SU-DHL-6 (cell line): ENCODE measurements at regions not wholly inside any gene's neighbourhood (a gene's known extent, or its start where the extent isn't known, plus 50 kb on each side); places are given as distances from the start of the nearest gene placed in this dataset.

ENCODE experiments used
- H2AFZ ChIP-seq: fragments of 200-600 bp; sonication (generic); 2 replicates; pipeline ENCODE4 v1.6.1; 2014; ENCODE audit warnings: low read depth, mild to moderate bottlenecking, moderate library complexity, mixed read lengths, antibody characterized with exemption, low read length; ENCODE audit not compliant: severe bottlenecking
- H3F3A ChIP-seq: fragments of 200-600 bp; shearing (Covaris generic); 2 replicates; pipeline ENCODE4 v1.6.0; 2016; ENCODE audit warnings: antibody characterized with exemption, mild to moderate bottlenecking; ENCODE audit not compliant: insufficient read depth
- H3K27ac ChIP-seq: fragments of 200-600 bp; sonication (generic); 2 replicates; pipeline ENCODE4 v1.5.1; 2016; ENCODE audit warnings: low read depth, mild to moderate bottlenecking, low read length, moderate library complexity, mixed read lengths
- H3K27me3 ChIP-seq: fragments of 200-600 bp; sonication (generic), shearing (Covaris generic); 2 replicates; pipeline ENCODE4 v1.6.0; 2014; ENCODE audit warnings: mild to moderate bottlenecking, low read length
- H3K36me3 ChIP-seq: fragments of 200-600 bp; sonication (generic); 2 replicates; pipeline ENCODE4 v1.6.1; 2014; ENCODE audit warnings: mild to moderate bottlenecking, low read length, mixed read lengths
- H3K4me2 ChIP-seq: fragments of 300-600, 200-600 bp; shearing (Covaris generic), sonication (generic); 2 replicates; pipeline ENCODE4 v1.6.0; 2014; ENCODE audit warnings: low read length, low read depth, mild to moderate bottlenecking; ENCODE audit not compliant: poor library complexity, severe bottlenecking
- H3K4me3 ChIP-seq: fragments of 200-600 bp; sonication (generic); 2 replicates; pipeline ENCODE4 v1.5.1; 2014; ENCODE audit warnings: antibody characterized with exemption, low read length, mild to moderate bottlenecking, mixed read lengths; ENCODE audit not compliant: insufficient read depth, poor library complexity, severe bottlenecking
- H3K79me2 ChIP-seq: fragments of 200-600 bp; sonication (generic); 2 replicates; pipeline ENCODE4 v1.6.1; 2014; ENCODE audit warnings: mild to moderate bottlenecking, low read length, moderate library complexity; ENCODE audit not compliant: insufficient read depth
- H3K9ac ChIP-seq: fragments of 200-600 bp; sonication (generic); 2 replicates; pipeline ENCODE4 v1.7.0; 2014; ENCODE audit warnings: mild to moderate bottlenecking, low read length
- H3K9me2 ChIP-seq: fragments of 200-600 bp; sonication (generic); replicated peaks from 2 replicates; pipeline ENCODE4 v1.6.1; 2014; ENCODE audit warnings: low read length; ENCODE audit not compliant: insufficient read depth
- H3K9me3 ChIP-seq: fragments of 200-600 bp; sonication (generic); 2 replicates; pipeline ENCODE4 v1.6.1; 2014; ENCODE audit warnings: low read length, mixed read lengths; ENCODE audit not compliant: insufficient read depth
- H4K20me1 ChIP-seq: fragments of 200-600 bp; sonication (generic); 2 replicates; pipeline ENCODE4 v1.6.1; 2014; ENCODE audit warnings: low read depth, mild to moderate bottlenecking, antibody characterized with exemption, low read length, moderate library complexity, mixed read lengths
- CTCF ChIP-seq: fragments of 200-600 bp; sonication (generic); IDR thresholded peaks from one replicate; pipeline ENCODE4 v1.5.1; 2017; ENCODE audit warnings: antibody characterized with exemption, mild to moderate bottlenecking, low read length, moderate library complexity; ENCODE audit not compliant: insufficient read depth, poor library complexity, severe bottlenecking
- EZH2phosphoT487 ChIP-seq: fragments of 200-600 bp; sonication (generic), shearing (Covaris generic); conservative IDR thresholded peaks from 2 replicates; pipeline ENCODE4 v1.6.1; 2018; ENCODE audit warnings: mild to moderate bottlenecking, antibody characterized with exemption, low read length, moderate library complexity, mixed read lengths

- Histone ChIP-seq H3K27ac (no peak overlapping the region), H3F3A (no peaks in the 10 kb centered on the region), H3K9me2 (no peaks in the 10 kb centered on the region), H3K9ac (no peak overlapping the region), H3K4me2 (no peak overlapping the region), H3K79me2 (no peaks in the 10 kb centered on the region), H4K20me1 (no peaks in the 10 kb centered on the region), H3K27me3 (no peaks in the 10 kb centered on the region), H3K4me3 (no peak overlapping the region), H3K36me3 (no peaks in the 10 kb centered on the region), H2AFZ (no peak overlapping the region), H3K9me3 (no peaks in the 10 kb centered on the region)
- no peak for TF ChIP-seq EZH2phosphoT487
- TF ChIP-seq CTCF: no peak
These were observed 634.9 kb upstream of the B3GAT1 start for GRCh38 chr11:135046986-135047385.

- TF ChIP-seq EZH2phosphoT487 (no peak), CTCF (no peak)
- Histone ChIP-seq H4K20me1 (no peaks in the 10 kb centered on the region), H3K4me2 (no peak overlapping the region), H3K9me3 (no peaks in the 10 kb centered on the region), H3K9me2 (no peaks in the 10 kb centered on the region), H3K4me3 (no peak overlapping the region), H3K27ac (no peak overlapping the region), H3K27me3 (no peaks in the 10 kb centered on the region), H3K79me2 (no peaks in the 10 kb centered on the region), H3K9ac (no peak overlapping the region), H3F3A (no peaks in the 10 kb centered on the region), H3K36me3 (no peaks in the 10 kb centered on the region), H2AFZ (no peak overlapping the region)
These were observed 634.5 kb upstream of the B3GAT1 start for GRCh38 chr11:135046556-135046955.

- Histone ChIP-seq H3K27ac (no peak overlapping the region), H3K4me3 (no peak overlapping the region), H3K9me3 (no peaks in the 10 kb centered on the region), H3K9ac (no peak overlapping the region), H3K27me3 (no peaks in the 10 kb centered on the region), H3K9me2 (no peaks in the 10 kb centered on the region), H3K79me2 (no peaks in the 10 kb centered on the region), H3K36me3 (no peaks in the 10 kb centered on the region), H4K20me1 (no peaks in the 10 kb centered on the region), H3K4me2 (no peak overlapping the region), H3F3A (no peaks in the 10 kb centered on the region), H2AFZ (no peak overlapping the region)
- TF ChIP-seq CTCF (no peak), EZH2phosphoT487 (no peak)
These were observed 631.4 kb upstream of the B3GAT1 start for GRCh38 chr11:135043434-135043833.

GRCh38 chr11:135037828-135038227 is 625.8 kb upstream of the B3GAT1 start:
- Histone ChIP-seq H3K9me3 (no peaks in the 10 kb centered on the region), H3K27me3 (no peaks in the 10 kb centered on the region), H2AFZ (no peak overlapping the region), H3K4me2 (no peak overlapping the region), H3K27ac (no peak overlapping the region), H3K79me2 (no peaks in the 10 kb centered on the region), H3K36me3 (no peaks in the 10 kb centered on the region), H3K4me3 (no peak overlapping the region), H4K20me1 (no peaks in the 10 kb centered on the region), H3K9me2 (no peaks in the 10 kb centered on the region), H3K9ac (no peak overlapping the region), H3F3A (no peaks in the 10 kb centered on the region)
- TF ChIP-seq CTCF (no peak), EZH2phosphoT487 (no peak)
